ENCODE measurements at regions not wholly inside any gene's neighbourhood (a gene's known extent, or its start where the extent isn't known, plus 50 kb on each side); places are given as distances from the start of the nearest gene placed in this dataset.

GRCh38 chr2:226172939-226173338 is 626.7 kb downstream of the IRS1 start:
- TF ChIP-seq CTCF (conservative IDR thresholded peaks at IDR 0.05) (no peak), ZFX (IDR thresholded peaks at IDR 0.05) (no peak)
